C4-2B (cell line): ENCODE measurements at regions not wholly inside any gene's neighbourhood (a gene's known extent, or its start where the extent isn't known, plus 50 kb on each side); places are given as distances from the start of the nearest gene placed in this dataset.
"Not testable (repeated sequence)": the region's sequence is repeated elsewhere in the genome, so short reads cannot be mapped to it uniquely, and the experiment has no call there.

Experiments used
- H3K27ac ChIP-seq: fragments of 450-650 bp; 2 replicates; pipeline ENCODE4 v1.5.1; 2017
- ZFX ChIP-seq: fragments of 450-650 bp; IDR thresholded peaks from 2 replicates; pipeline ENCODE4 v1.6.1; 2017
- TF ChIP-seq, protein P1 (sequence below): fragments of 450-650 bp; conservative IDR thresholded peaks from 2 replicates; pipeline ENCODE4 v1.5.1; 2017; ENCODE audit warnings: mild to moderate bottlenecking

DNA sequence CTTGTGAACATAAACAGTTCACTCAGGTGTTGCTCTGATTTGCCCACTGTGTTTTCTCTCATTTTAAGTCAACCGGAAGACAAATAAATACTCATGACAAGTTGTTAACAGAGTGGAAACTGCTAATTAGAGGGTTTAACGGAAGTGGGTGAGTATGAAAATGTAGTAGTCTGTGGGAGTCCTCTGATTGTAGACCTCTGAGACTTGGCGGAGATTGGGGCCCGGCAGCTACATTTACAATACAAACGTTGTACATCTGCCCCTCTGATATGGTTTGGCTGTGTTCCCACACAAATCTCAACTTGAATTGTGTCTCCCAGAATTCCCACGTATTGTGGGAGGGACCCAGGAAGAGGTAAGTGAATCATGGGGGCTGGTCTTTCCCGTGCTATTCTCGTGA is 107.3 kb upstream of the FAM98A start:
- H3K27ac ChIP-seq = no peak overlapping the region
- no peak for TF ChIP-seq ZFX
- TF ChIP-seq, protein P1, sequence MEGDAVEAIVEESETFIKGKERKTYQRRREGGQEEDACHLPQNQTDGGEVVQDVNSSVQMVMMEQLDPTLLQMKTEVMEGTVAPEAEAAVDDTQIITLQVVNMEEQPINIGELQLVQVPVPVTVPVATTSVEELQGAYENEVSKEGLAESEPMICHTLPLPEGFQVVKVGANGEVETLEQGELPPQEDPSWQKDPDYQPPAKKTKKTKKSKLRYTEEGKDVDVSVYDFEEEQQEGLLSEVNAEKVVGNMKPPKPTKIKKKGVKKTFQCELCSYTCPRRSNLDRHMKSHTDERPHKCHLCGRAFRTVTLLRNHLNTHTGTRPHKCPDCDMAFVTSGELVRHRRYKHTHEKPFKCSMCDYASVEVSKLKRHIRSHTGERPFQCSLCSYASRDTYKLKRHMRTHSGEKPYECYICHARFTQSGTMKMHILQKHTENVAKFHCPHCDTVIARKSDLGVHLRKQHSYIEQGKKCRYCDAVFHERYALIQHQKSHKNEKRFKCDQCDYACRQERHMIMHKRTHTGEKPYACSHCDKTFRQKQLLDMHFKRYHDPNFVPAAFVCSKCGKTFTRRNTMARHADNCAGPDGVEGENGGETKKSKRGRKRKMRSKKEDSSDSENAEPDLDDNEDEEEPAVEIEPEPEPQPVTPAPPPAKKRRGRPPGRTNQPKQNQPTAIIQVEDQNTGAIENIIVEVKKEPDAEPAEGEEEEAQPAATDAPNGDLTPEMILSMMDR = no peak

DNA sequence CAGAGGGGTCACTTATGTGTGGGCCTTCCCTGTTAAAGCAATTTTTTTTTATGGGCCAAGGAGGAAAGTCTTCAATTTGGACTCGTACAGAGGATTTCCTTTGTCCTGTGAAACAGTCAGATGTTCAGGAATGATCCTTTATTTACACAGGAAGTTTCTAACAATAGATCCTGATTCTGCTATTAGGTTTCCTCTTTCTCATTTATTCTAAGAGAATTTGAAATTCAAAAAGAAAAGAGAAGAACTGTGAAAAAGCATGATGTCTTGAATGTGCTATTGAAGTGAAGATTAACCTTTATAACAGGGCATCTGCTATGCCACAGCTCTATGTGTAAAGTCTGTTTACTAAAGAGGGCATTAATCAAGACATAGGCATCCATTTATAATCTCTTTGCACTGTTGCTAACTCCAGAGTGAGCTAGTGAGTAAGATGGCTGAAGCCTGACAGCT is 105.3 kb upstream of the FAM98A start:
- TF ChIP-seq, protein P1 = no peak
- TF ChIP-seq ZFX = no peak
- no peak overlapping the region for H3K27ac ChIP-seq

DNA sequence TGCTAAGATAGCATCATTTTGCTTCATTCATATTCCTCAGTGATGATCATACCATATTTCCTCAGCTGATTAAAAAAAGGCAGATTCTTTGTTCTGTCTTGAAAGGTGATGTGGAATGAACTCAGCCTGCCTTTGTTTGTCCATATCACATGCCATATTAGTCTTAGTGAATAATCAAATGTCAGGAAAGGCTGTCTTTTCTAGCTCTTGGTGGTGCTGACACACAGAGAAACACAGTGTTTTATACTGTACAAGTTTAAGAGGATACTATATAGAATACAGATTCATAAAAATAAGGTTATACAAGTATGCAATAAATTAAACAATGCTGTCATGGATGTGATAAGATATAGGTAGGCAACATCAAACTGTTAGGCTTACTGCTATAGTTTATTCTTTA is 97.1 kb upstream of the FAM98A start:
- no peak for TF ChIP-seq ZFX
- TF ChIP-seq, protein P1 = no peak
- no peak overlapping the region for H3K27ac ChIP-seq

DNA sequence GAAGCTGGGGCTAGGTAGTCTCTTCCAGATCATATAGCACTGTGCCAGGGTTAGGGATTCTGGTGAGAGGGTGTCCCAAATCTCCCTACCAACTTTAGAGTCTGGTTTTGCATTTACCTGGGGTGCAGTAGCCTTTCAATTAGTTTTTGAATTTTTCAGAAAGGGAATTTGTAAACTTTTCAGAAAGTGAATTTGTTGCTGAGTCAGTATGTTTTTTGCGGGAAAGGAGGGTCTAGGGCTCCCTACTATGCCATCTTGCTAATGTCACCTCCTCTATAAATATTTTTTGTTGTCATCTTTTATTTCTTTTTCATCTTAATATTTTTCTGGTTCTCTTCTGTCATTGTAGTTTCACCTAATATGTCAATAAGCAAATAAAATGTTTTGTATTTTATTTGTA is 95.8 kb upstream of the FAM98A start:
- no peak overlapping the region for H3K27ac ChIP-seq
- TF ChIP-seq, protein P1 = no peak
- no peak for TF ChIP-seq ZFX

DNA sequence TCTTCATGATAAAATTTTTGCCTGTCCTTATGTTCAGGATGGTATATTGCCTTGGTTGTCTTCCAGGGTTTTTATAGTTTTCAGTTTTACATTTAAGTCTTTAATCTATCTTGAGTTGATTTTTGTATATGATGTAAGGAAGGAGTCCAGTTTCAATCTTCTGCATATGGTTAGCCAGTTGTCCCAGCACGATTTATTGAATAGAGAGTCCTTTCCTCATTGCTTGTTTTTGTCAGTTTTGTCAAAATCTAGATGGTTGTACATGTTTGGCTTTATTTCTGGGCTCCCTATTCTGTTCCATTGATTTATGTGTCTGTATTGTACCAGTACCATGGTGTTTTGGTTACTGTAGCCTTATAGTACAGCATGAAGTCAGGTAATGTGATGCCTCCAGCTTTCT is 91.6 kb upstream of the FAM98A start:
- H3K27ac ChIP-seq = not testable (repeated sequence)

DNA sequence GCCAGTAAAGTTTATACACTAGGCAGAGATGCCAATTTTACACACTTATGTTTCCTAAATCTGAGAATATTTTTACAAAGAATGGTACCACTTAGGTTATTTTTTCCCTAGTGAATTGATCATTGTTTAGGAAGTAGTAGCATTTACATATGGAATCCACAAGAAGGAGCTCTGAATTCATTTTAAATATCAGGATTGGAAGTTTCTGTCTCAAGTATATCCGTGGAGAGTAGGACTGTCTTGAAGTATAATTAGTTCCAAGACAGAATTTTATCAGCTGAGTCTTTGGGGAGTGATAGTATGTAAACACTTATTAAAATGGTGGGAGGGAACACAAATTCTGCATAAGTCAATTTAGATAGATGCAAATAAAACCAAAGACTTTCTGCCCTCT is 82.3 kb upstream of the FAM98A start:
- no peak overlapping the region for H3K27ac ChIP-seq
- TF ChIP-seq, protein P1 = peak; percentile 53
- TF ChIP-seq ZFX = no peak

DNA sequence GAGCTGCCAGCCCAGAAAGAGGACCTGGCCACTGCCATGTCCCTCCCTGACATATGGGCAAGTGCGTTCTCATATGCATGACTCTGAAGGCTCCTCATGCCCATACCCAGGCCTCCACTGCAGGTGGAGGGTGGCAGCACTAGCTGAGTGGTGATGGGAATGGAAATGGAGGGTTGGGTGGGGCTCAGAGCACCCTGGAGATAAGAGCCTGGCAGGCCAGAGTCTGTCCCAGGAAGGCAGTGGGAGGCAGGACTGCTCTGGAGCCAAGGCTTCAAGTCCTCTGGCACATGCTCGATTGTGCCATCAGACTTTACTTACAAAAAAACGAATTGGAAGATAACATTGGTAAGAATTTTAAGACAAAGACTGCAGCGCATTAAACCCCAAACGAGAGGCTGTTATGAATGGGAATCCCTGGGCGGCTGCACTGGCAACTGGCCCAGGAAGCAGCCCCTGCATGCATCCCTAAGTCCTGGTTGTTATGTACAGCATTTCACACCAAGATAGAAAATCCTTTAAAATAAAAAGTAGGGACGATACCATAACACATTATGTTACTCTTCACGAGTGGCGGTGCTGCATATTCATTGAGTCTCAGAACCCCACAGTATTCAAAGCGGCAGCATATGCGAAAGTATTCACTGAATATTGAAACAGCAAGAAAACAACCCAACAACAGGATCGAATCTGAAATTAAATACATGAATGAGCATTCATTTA is 81.7 kb upstream of the FAM98A start:
- TF ChIP-seq, protein P1 = no peak
- TF ChIP-seq ZFX = no peak
- H3K27ac ChIP-seq = no peak overlapping the region

DNA sequence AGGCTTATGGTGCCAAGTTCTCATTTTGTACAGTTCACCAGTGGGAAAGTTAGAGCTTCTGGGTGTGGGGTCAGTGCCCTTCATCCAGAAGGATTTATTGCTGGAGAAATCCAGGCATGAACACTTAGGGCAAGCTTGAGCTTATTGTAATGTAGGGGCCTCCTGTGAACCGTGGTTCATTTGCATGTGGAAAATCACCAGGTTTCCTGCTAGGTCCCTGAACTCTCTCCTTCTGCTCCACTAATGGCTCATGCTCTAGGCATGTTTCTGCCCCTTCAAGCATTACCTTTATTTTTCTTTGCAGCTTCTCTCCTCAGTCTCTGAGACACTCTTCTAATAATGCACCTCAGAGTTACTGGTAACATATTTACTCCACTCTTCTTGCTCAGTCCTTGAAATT is 79.3 kb upstream of the FAM98A start:
- H3K27ac ChIP-seq = no peak overlapping the region
- TF ChIP-seq ZFX = no peak
